ENCODE measurements at regions not wholly inside any gene's neighbourhood (a gene's known extent, or its start where the extent isn't known, plus 50 kb on each side); places are given as distances from the start of the nearest gene placed in this dataset.

DNA sequence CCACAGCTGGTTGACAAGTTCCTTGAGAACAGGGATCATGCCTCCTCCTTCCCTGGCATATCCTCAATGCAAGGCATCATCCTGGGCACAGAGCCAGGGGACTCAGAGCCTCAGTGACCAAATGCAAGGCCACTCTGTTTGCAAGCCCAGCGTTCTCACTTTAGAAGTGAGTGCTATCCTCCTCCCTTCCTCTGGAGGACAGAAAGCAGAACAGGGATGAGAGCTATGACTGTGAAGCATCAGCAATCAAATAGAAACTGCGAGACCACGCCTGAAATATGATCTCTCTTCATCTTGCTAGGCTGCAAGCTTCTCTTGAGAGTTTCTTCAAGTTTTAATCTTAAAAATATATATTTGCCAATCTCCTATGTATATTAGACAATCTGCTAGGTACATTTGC, 119.8 kb downstream of the LRATD1 start:
- TF ChIP-seq PPARA (CRISPR knock-in tag; IDR thresholded peaks at IDR 0.05; ENCODE audit: borderline replicate concordance) (no peak), ZFP30 (CRISPR knock-in tag; IDR thresholded peaks at IDR 0.05) (no peak), OSR1 (CRISPR knock-in tag; IDR thresholded peaks at IDR 0.05) (no peak), RARB (CRISPR knock-in tag; IDR thresholded peaks at IDR 0.05) (no peak), ARNTL (CRISPR knock-in tag; IDR thresholded peaks at IDR 0.05; ENCODE audit: borderline replicate concordance, low read depth) (no peak), ZNF8 (CRISPR knock-in tag; IDR thresholded peaks at IDR 0.05) (no peak), ZFP3 (CRISPR knock-in tag; IDR thresholded peaks at IDR 0.05) (no peak), ZNF565 (CRISPR knock-in tag; conservative IDR thresholded peaks at IDR 0.05; ENCODE audit: low read depth) (no peak)
- TF ChIP-seq, protein P1, sequence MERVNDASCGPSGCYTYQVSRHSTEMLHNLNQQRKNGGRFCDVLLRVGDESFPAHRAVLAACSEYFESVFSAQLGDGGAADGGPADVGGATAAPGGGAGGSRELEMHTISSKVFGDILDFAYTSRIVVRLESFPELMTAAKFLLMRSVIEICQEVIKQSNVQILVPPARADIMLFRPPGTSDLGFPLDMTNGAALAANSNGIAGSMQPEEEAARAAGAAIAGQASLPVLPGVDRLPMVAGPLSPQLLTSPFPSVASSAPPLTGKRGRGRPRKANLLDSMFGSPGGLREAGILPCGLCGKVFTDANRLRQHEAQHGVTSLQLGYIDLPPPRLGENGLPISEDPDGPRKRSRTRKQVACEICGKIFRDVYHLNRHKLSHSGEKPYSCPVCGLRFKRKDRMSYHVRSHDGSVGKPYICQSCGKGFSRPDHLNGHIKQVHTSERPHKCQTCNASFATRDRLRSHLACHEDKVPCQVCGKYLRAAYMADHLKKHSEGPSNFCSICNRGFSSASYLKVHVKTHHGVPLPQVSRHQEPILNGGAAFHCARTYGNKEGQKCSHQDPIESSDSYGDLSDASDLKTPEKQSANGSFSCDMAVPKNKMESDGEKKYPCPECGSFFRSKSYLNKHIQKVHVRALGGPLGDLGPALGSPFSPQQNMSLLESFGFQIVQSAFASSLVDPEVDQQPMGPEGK (CRISPR knock-in tag; IDR thresholded peaks at IDR 0.05; ENCODE audit: borderline replicate concordance): no peak
